Choroid plexus epithelial cell (primary cell): ENCODE measurements at regions not wholly inside any gene's neighbourhood (a gene's known extent, or its start where the extent isn't known, plus 50 kb on each side); places are given as distances from the start of the nearest gene placed in this dataset.
"Not testable (repeated sequence)": the region's sequence is repeated elsewhere in the genome, so short reads cannot be mapped to it uniquely, and the experiment has no call there.

Source experiments
- DNase-seq: peaks from one replicate; pipeline ENCODE4 v3.0.0-alpha.2; 2010; ENCODE audit warnings: low read depth
- H3K4me3 ChIP-seq: 2 replicates; pipeline ENCODE4 v1.5.1; 2011; ENCODE audit warnings: low read depth, mild to moderate bottlenecking, control low read depth, low read length, moderate library complexity
- CTCF ChIP-seq: conservative IDR thresholded peaks from 2 replicates; pipeline ENCODE4 v1.5.1; 2011; ENCODE audit warnings: low read depth, mild to moderate bottlenecking, control low read depth, inconsistent platforms, low read length, moderate library complexity

- DNase-seq: no peak
- no peak overlapping the region for H3K4me3 ChIP-seq
- TF ChIP-seq CTCF: no peak
Observed at GRCh38 chr3:26264708-26265107, 357.9 kb upstream of the LRRC3B start.

- DNase-seq: no peak
- H3K4me3 ChIP-seq: no peak overlapping the region
Observed at GRCh38 chr3:26271848-26272247, 350.7 kb upstream of the LRRC3B start.

GRCh38 chr3:26273196-26273595 lies 349.4 kb upstream of the LRRC3B start:
- DNase-seq: no peak
- no peak overlapping the region for H3K4me3 ChIP-seq
- no peak for TF ChIP-seq CTCF

More at GRCh38 chr3:26271848-26272247, 350.7 kb upstream of the LRRC3B start:
- no peak for TF ChIP-seq CTCF

GRCh38 chr3:26279091-26279490 lies 343.5 kb upstream of the LRRC3B start:
- DNase-seq: no peak
- no peak overlapping the region for H3K4me3 ChIP-seq
- no peak for TF ChIP-seq CTCF

GRCh38 chr3:26280517-26280916 lies 342.1 kb upstream of the LRRC3B start:
- no peak for DNase-seq
- no peak overlapping the region for H3K4me3 ChIP-seq
- no peak for TF ChIP-seq CTCF

- TF ChIP-seq CTCF: no peak
- no peak overlapping the region for H3K4me3 ChIP-seq
Observed at GRCh38 chr3:26281284-26281985, 341.1 kb upstream of the LRRC3B start.

GRCh38 chr3:26284503-26284902 lies 338.1 kb upstream of the LRRC3B start:
- DNase-seq: not testable (repeated sequence)

More at GRCh38 chr3:26281284-26281985, 341.1 kb upstream of the LRRC3B start:
- no peak for DNase-seq

More at GRCh38 chr3:26284503-26284902, 338.1 kb upstream of the LRRC3B start:
- H3K4me3 ChIP-seq: not testable (repeated sequence)
